ENCODE measurements at regions not wholly inside any gene's neighbourhood (a gene's known extent, or its start where the extent isn't known, plus 50 kb on each side); places are given as distances from the start of the nearest gene placed in this dataset.

DNA sequence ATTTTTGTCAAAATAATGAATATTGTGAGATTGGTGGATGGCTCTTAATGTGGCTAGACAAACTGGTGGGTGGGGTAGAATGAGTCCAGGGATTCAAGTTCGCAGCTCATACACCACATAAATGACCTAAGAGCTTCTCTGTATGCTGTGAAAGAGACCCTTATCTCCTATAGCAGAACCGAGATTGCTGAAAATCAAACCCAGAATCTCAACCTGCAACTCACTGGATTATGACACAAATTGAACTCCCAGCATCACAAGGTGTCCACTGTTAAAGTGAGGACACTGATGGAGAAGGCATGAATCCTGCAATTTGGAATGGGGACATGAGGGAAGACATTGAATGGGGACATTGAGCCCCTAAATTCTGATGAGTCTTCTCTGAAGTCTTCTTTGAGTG is 51.3 kb upstream of the CNKSR3 start:
- TF ChIP-seq, protein P1, sequence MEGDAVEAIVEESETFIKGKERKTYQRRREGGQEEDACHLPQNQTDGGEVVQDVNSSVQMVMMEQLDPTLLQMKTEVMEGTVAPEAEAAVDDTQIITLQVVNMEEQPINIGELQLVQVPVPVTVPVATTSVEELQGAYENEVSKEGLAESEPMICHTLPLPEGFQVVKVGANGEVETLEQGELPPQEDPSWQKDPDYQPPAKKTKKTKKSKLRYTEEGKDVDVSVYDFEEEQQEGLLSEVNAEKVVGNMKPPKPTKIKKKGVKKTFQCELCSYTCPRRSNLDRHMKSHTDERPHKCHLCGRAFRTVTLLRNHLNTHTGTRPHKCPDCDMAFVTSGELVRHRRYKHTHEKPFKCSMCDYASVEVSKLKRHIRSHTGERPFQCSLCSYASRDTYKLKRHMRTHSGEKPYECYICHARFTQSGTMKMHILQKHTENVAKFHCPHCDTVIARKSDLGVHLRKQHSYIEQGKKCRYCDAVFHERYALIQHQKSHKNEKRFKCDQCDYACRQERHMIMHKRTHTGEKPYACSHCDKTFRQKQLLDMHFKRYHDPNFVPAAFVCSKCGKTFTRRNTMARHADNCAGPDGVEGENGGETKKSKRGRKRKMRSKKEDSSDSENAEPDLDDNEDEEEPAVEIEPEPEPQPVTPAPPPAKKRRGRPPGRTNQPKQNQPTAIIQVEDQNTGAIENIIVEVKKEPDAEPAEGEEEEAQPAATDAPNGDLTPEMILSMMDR (IDR thresholded peaks at IDR 0.05; ENCODE audit: insufficient read depth, low read length, poor library complexity, severe bottlenecking), result no peak

DNA sequence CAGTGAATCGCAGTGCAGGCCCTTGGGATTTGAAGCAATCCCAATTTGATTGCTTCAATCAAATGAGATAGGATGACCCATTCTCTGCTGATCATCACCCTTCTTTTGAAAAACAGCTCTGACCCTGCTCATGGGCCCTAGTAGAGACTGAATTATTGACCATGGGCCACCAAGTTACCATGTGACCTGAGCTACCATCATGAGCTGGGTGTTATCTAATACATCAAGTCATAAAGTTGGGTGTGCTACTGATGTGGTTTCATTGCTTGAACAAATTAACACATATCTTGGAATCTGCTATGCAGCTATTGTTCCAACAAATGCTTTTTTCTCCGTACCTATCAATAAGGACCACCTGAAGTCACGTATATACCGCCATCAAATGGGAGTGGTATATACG is 54.8 kb upstream of the CNKSR3 start:
- no peak for DNase-seq (ENCODE audit: low read depth)
- no peak overlapping the region for H3K4me3 ChIP-seq (ENCODE audit: low read depth, low read length)
- TF ChIP-seq, protein P1 (IDR thresholded peaks at IDR 0.05; ENCODE audit: insufficient read depth, low read length, poor library complexity, severe bottlenecking), result no peak
- H3K36me3 ChIP-seq (ENCODE audit: control insufficient read depth, insufficient read depth, low read length), result no peaks in the 10 kb centered on the region
- H3K27me3 ChIP-seq (ENCODE audit: control insufficient read depth, insufficient read depth, low read length), result no peaks in the 10 kb centered on the region

More for the DNA sequence above, 51.3 kb upstream of the CNKSR3 start:
- Histone ChIP-seq H3K27me3 (ENCODE audit: control insufficient read depth, insufficient read depth, low read length) (no peaks in the 10 kb centered on the region), H3K4me3 (ENCODE audit: low read depth, low read length) (no peak overlapping the region), H3K36me3 (ENCODE audit: control insufficient read depth, insufficient read depth, low read length) (no peaks in the 10 kb centered on the region)
- DNase-seq (ENCODE audit: low read depth), result no peak

DNA sequence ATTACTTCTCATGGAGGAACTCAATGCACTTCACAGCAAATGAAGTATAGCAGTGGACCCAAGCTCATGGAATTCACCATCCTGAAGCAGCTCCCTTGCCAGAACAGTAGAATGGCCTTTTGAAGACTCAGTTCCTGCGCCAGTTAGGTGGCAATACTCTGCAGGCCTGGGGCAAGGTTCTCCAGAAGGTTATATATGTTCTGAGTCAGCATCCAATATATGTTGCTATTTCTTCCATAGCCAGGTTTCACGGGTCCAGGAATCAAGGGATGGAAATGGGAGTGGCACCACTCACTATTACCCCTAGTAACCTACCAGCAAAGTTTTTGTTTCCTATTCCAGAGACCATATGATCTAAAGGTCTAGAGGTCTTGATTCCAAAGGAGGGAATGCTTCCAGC is 56.4 kb upstream of the CNKSR3 start:
- H3K36me3 ChIP-seq (ENCODE audit: control insufficient read depth, insufficient read depth, low read length), result no peaks in the 10 kb centered on the region
- H3K27me3 ChIP-seq (ENCODE audit: control insufficient read depth, insufficient read depth, low read length), result no peaks in the 10 kb centered on the region
- no peak for DNase-seq (ENCODE audit: low read depth)
- H3K4me3 ChIP-seq (ENCODE audit: low read depth, low read length), result no peak overlapping the region
- TF ChIP-seq, protein P1 (IDR thresholded peaks at IDR 0.05; ENCODE audit: insufficient read depth, low read length, poor library complexity, severe bottlenecking), result no peak

DNA sequence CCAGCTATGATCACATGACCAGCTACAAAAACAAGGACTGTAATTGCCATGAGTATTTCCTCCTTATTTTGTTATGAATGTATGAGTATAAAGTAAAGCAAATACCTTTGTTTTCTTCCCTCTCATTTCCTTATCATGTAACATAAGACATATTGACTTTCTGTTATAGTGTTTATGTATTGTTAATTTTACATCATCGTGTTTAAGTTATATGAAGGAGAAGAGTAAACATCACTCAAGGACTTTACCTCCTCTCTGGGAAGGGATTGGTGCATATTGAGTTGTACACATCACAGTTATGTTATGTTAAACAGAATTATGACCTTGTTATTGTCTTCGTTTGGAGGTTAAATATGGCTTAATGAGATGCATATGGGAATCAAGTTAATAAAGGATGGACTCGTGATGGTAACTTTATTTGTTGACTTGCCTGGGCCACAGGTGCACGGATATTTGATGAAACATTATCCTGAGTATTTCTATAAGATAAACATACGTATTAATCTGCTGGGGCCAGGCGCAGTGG is 57.3 kb upstream of the CNKSR3 start:
- DNase-seq (ENCODE audit: low read depth), result no peak
- TF ChIP-seq, protein P1 (IDR thresholded peaks at IDR 0.05; ENCODE audit: insufficient read depth, low read length, poor library complexity, severe bottlenecking), result no peak
- no peak overlapping the region for H3K4me3 ChIP-seq (ENCODE audit: low read depth, low read length)
- no peaks in the 10 kb centered on the region for H3K36me3 ChIP-seq (ENCODE audit: control insufficient read depth, insufficient read depth, low read length)
- no peaks in the 10 kb centered on the region for H3K27me3 ChIP-seq (ENCODE audit: control insufficient read depth, insufficient read depth, low read length)

DNA sequence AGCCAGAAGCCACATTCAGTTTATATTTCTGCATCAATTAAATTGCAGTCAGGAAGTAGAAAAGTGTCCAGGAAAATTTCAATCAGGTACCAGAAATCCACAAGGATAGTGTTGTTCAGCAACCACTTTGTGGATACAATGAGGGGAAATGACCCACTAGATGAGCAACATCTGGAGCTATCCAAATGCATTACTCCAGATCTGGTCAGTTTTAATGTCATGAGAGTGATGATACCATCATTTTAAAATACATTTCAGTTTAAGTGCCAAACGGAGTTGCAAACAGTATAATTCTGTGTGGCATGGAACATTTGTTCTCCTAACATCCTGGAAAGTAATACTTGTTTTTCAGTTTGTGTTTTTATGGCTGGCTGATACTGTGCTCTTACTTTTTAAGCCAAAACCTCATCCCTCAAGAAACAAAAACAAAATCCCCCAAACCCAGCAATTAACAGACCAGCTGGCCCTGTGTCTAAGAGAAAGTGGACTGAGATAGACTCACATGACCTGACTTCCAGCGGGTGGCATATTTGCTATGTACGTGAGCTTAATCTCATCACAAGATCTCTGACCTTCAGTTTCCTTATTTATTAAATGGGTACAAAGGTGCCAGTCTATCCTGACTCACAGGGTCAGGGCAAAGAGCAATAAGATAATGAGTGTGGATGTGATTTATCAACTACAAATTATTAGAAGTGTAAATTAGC is 58.8 kb upstream of the CNKSR3 start:
- Histone ChIP-seq H3K27me3 (ENCODE audit: control insufficient read depth, insufficient read depth, low read length) (no peaks in the 10 kb centered on the region), H3K36me3 (ENCODE audit: control insufficient read depth, insufficient read depth, low read length) (no peaks in the 10 kb centered on the region), H3K4me3 (ENCODE audit: low read depth, low read length) (no peak overlapping the region)
- DNase-seq (ENCODE audit: low read depth), result no peak
- TF ChIP-seq, protein P1 (IDR thresholded peaks at IDR 0.05; ENCODE audit: insufficient read depth, low read length, poor library complexity, severe bottlenecking), result no peak

DNA sequence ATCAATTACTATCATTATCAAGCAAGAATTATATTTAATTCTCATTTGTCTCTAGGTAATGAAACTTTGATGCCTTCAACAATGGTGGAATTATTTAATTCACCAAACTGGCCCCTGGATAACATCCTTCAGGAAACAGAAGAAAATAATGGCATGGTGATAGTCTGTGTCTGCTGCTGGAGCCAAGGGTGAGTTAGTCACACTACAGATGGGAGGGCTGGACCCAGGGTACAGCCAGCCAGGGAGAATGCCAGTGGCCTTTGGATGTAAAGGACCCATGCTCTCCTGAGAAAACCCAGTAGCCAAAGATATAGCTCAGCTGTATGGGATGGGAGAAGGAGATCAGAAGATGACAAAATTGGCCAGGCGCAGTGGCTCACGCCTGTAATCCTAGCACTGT is 60.0 kb upstream of the CNKSR3 start:
- H3K36me3 ChIP-seq (ENCODE audit: control insufficient read depth, insufficient read depth, low read length), result no peaks in the 10 kb centered on the region
- no peak overlapping the region for H3K4me3 ChIP-seq (ENCODE audit: low read depth, low read length)
- DNase-seq (ENCODE audit: low read depth), result no peak
- no peaks in the 10 kb centered on the region for H3K27me3 ChIP-seq (ENCODE audit: control insufficient read depth, insufficient read depth, low read length)
- TF ChIP-seq, protein P1 (IDR thresholded peaks at IDR 0.05; ENCODE audit: insufficient read depth, low read length, poor library complexity, severe bottlenecking), result no peak
